ENCODE measurements at regions not wholly inside any gene's neighbourhood (a gene's known extent, or its start where the extent isn't known, plus 50 kb on each side); places are given as distances from the start of the nearest gene placed in this dataset.

DNA sequence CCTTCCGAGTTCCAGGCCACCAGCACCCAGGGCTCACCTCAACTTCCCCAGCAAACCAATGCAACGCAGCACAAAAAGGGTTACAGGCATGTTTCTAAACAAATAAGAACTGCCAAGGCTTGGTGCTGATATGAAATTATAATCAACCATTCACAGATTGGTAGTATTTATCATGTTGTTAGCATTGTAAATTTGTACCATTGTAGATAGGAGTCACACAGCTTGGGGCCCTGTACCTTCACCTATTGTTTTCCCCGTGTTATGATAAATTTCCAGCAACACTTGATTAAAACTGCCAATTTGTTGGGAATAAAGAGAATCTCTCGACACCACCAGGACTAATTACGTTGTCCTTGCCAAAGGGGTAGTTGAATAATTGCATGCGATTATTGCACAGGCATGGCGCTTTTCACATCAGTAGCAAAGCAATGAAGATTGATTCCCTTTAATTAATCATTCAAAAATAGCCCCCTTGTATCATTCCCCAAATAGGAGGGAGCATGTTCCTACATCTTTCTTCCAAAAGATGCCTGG is 454.1 kb downstream of the ZNF608 start:
- TF ChIP-seq REST (IDR thresholded peaks at IDR 0.05; ENCODE audit: insufficient read depth in 1 of 2, low read depth in 2 of 2, low read length in 2 of 2) (no peak), FOXP2 (optimal IDR thresholded peaks at IDR 0.05; ENCODE audit: borderline replicate concordance, extremely low read depth, extremely low read length, insufficient read depth) (no peak), POLR2AphosphoS5 (IDR thresholded peaks at IDR 0.05; ENCODE audit: low read depth, low read length) (no peak), TAF1 (IDR thresholded peaks at IDR 0.05; ENCODE audit: borderline replicate concordance, insufficient read depth, low read length) (no peak), SIN3A (IDR thresholded peaks at IDR 0.05; ENCODE audit: borderline replicate concordance, insufficient read depth, low read length) (no peak)

DNA sequence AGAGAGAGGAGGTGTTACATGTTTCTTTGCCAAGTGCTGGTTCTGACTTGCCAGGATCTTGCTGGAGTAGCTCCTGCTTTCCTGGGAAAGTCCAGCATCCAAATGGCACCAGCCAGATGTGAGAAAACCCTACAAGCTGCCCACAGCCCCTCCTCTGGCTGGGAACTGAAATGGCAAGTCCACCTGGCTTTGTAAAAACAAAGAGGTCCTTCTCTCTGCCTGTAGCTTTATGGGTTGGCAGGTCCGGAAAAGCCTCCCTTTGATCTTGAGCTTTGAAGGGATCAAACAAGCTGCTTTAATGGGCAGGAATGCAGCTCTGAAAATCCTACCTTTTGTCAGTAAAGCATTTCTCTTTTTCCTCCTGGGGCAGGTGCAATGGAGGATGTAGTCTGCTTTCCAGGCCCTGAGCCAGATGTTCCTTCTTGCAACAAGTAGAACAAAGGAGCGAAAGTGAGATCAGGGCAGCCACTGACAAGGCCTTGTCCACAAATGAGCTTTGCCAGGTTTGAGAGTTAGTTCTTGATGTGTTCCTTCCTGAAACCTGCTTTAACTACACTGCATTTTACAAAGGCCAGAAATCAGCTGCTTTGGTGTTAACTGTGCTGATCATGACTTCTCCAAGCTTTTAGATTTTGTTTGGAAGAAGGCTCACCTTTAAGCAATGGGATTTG is 456.7 kb downstream of the ZNF608 start:
- no peak for TF ChIP-seq TAF1 (IDR thresholded peaks at IDR 0.05; ENCODE audit: borderline replicate concordance, insufficient read depth, low read length)
- TF ChIP-seq SIN3A (IDR thresholded peaks at IDR 0.05; ENCODE audit: borderline replicate concordance, insufficient read depth, low read length): no peak
- TF ChIP-seq POLR2AphosphoS5 (IDR thresholded peaks at IDR 0.05; ENCODE audit: low read depth, low read length): no peak
- no peak for TF ChIP-seq REST (IDR thresholded peaks at IDR 0.05; ENCODE audit: insufficient read depth in 1 of 2, low read depth in 2 of 2, low read length in 2 of 2)
- no peak for TF ChIP-seq FOXP2 (optimal IDR thresholded peaks at IDR 0.05; ENCODE audit: borderline replicate concordance, extremely low read depth, extremely low read length, insufficient read depth)

GRCh38 chr5:124289130-124289529 is 457.3 kb downstream of the ZNF608 start:
- TF ChIP-seq POLR2AphosphoS5 (IDR thresholded peaks at IDR 0.05; ENCODE audit: low read depth, low read length) (no peak), REST (IDR thresholded peaks at IDR 0.05; ENCODE audit: insufficient read depth in 1 of 2, low read depth in 2 of 2, low read length in 2 of 2) (no peak), FOXP2 (optimal IDR thresholded peaks at IDR 0.05; ENCODE audit: borderline replicate concordance, extremely low read depth, extremely low read length, insufficient read depth) (no peak), SIN3A (IDR thresholded peaks at IDR 0.05; ENCODE audit: borderline replicate concordance, insufficient read depth, low read length) (no peak), TAF1 (IDR thresholded peaks at IDR 0.05; ENCODE audit: borderline replicate concordance, insufficient read depth, low read length) (no peak)

DNA sequence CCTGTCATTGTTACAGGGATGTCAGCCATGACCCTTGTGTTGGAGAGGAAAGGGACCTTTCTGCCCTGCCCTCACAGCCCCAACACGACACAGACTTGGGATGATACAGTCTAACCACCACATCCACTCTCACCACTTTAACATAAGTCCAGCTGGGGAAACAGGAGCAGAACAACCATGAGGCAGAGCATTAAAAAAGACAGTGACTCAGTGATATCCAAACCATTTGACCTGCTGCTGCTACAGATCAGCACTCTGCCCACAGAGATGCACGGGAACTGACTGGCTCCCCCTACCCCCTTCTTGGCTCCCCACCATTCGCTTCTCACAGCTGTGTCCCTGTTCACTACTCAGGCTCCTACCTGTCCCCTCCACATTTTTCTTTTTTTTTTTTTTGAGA is 458.6 kb downstream of the ZNF608 start:
- no peak for TF ChIP-seq POLR2AphosphoS5 (IDR thresholded peaks at IDR 0.05; ENCODE audit: low read depth, low read length)

DNA sequence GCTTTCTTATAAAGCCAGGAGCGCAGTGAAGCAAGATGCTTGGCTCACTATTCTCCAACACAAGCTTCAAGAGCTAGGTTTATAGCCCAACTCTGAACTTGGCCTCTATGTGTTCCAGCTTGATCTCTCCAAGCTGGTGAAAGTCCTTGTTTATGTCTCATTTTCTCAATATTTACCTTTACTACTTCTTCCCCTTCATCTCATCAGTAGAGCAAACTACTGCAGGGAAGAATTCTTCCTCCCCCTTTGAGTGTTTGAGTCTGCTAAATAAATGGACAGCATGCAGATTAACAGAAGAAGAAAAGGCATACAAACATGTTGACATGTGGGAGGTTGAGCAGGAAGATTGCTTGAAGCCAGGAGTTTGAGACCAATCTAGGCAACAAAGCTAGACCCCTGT is 460.7 kb downstream of the ZNF608 start:
- TF ChIP-seq POLR2AphosphoS5 (IDR thresholded peaks at IDR 0.05; ENCODE audit: low read depth, low read length) (no peak), REST (IDR thresholded peaks at IDR 0.05; ENCODE audit: insufficient read depth in 1 of 2, low read depth in 2 of 2, low read length in 2 of 2) (no peak), TAF1 (IDR thresholded peaks at IDR 0.05; ENCODE audit: borderline replicate concordance, insufficient read depth, low read length) (no peak), FOXP2 (optimal IDR thresholded peaks at IDR 0.05; ENCODE audit: borderline replicate concordance, extremely low read depth, extremely low read length, insufficient read depth) (no peak), SIN3A (IDR thresholded peaks at IDR 0.05; ENCODE audit: borderline replicate concordance, insufficient read depth, low read length) (no peak)
